ENCODE measurements at regions not wholly inside any gene's neighbourhood (a gene's known extent, or its start where the extent isn't known, plus 50 kb on each side); places are given as distances from the start of the nearest gene placed in this dataset.
"Not testable (repeated sequence)": the region's sequence is repeated elsewhere in the genome, so short reads cannot be mapped to it uniquely, and the experiment has no call there.

DNA sequence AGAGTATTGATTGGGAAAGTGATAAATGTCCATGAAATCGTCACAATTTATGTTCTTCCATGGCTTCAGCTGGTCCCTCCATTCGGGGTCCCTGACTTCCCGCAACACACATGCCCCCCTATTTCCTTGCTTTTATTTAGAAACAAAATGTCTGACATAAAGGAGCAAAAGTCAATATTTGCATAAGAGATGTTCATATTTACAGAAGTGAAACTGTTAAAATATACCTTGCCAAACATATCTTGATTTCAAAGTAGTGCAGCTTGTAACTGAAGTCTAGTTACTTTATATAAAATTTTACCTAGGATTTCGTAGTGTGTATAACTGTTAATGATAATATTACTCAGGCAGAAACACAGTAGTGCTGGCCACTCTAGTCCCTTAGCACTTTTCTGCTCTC, 548.9 kb upstream of the ADGRB3 start:
- no peaks in the 10 kb centered on the region for H3K27me3 Mint-ChIP-seq (ENCODE audit: low read depth in 3 of 3)
- no peak overlapping the region for H3K27ac Mint-ChIP-seq
- no peaks in the 10 kb centered on the region for H3K4me1 Mint-ChIP-seq
- no peaks in the 10 kb centered on the region for H3K36me3 Mint-ChIP-seq
- peaks cover 0 to 30% (median 21%) of the 10 kb centered on the region in 6 donors for H3K9me3 Mint-ChIP-seq
- DNase-seq = no peak
- H3K4me3 Mint-ChIP-seq = no peak overlapping the region

GRCh38 chr6:68085599-68085998, 549.5 kb upstream of the ADGRB3 start:
- H3K27me3 Mint-ChIP-seq (ENCODE audit: low read depth in 3 of 3); H3K4me1 Mint-ChIP-seq; H3K36me3 Mint-ChIP-seq; H3K4me3 Mint-ChIP-seq; DNase-seq; H3K27ac Mint-ChIP-seq: not testable (repeated sequence)
- peaks cover 0 to 30% (median 21%) of the 10 kb centered on the region in 6 donors for H3K9me3 Mint-ChIP-seq

DNA sequence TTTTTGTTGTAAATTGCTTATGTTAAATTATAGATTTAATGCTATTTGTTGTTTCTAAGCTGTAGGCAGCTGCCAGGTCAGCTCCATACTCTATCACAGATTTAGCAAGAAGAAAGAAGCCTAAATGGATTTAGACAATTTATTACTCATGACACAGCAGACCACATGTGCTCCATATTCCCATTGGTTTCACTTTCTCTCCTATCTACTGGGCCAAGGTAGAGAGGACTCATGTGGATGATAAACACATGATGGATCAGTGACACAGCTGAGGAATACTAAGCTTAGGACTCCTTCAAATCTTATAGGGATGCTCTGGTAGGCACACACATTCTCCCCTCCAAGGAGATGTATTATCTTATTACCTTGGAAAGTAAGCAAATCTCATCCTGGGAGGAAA, 553.0 kb upstream of the ADGRB3 start:
- Mint-ChIP-seq H3K27me3 (ENCODE audit: low read depth in 3 of 3) (no peaks in the 10 kb centered on the region), H3K9me3 (peaks cover 0 to 27% (median 22%) of the 10 kb centered on the region in 6 donors), H3K27ac (no peak overlapping the region), H3K4me1 (no peaks in the 10 kb centered on the region), H3K36me3 (no peaks in the 10 kb centered on the region), H3K4me3 (no peak overlapping the region)
- no peak for DNase-seq

DNA sequence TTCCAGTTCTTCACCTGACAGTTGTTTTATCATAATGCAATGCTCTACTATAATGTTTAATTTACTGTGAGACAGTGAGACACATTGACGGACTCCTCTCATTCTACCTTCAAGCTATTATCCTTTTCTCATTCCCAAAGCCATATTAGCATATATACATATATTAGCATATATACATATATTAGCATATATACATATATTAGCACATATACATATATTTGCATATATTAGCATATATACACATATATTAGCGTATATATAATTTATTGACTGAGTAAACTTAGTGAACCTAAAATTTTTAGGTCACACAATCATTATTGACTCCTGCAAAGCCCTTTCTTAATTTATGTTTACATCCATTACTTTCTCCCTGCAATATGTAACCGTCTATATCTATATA, 555.0 kb upstream of the ADGRB3 start:
- no peak overlapping the region for H3K4me3 Mint-ChIP-seq
- H3K9me3 Mint-ChIP-seq = peaks cover 0 to 38% (median 22%) of the 10 kb centered on the region in 6 donors
- H3K27me3 Mint-ChIP-seq (ENCODE audit: low read depth in 3 of 3) = no peaks in the 10 kb centered on the region
- H3K36me3 Mint-ChIP-seq = no peaks in the 10 kb centered on the region
- no peak for DNase-seq
- no peaks in the 10 kb centered on the region for H3K4me1 Mint-ChIP-seq
- no peak overlapping the region for H3K27ac Mint-ChIP-seq

GRCh38 chr6:68077661-68078060, 557.4 kb upstream of the ADGRB3 start:
- DNase-seq = no peak
- Mint-ChIP-seq H3K36me3 (no peaks in the 10 kb centered on the region), H3K27ac (no peak overlapping the region), H3K4me1 (no peaks in the 10 kb centered on the region), H3K9me3 (peaks cover 1 to 41% (median 21%) of the 10 kb centered on the region in 6 donors), H3K27me3 (ENCODE audit: low read depth in 3 of 3) (no peaks in the 10 kb centered on the region), H3K4me3 (no peak overlapping the region)

GRCh38 chr6:68071740-68072139, 563.3 kb upstream of the ADGRB3 start:
- Mint-ChIP-seq H3K9me3 (peaks cover 3 to 63% (median 30%) of the 10 kb centered on the region in 6 donors), H3K4me1 (no peaks in the 10 kb centered on the region), H3K4me3 (no peak overlapping the region), H3K27me3 (ENCODE audit: low read depth in 3 of 3) (no peaks in the 10 kb centered on the region), H3K27ac (no peak overlapping the region), H3K36me3 (no peaks in the 10 kb centered on the region)
- no peak for DNase-seq

DNA sequence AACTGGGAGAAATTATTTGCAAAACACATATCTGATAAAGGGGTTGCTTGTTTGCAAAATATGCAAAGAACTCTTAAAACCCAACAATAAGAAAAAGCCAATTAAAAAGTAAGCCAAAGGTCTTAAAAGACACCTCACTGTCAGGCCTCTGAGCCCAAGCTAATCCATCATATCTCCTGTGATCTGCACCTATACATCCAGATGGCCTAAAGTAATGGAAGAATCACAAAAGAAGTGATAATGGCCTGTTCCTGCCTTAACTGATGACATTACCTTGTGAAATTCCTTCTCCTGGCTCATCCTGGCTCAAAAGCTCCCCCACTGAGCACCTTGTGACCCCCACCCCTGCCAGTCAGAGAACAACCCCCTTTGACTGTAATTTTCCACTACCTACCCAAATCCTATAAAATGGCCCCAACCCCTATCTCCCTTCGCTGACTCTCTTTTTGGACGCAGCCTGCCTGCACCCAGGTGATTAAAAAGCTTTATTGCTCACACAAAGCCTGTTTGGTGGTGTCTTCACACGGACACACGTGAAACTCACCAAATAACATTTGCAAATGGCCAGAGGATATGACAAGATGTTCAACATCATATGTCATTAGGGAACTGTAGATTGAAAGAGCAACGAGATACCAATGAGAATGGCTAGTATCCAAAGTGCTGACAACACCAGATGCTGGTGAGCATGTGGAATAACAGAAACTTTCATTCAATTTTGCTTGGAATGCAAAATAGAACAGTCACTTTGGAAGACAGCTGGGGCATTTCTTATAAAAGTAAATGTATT, 565.0 kb upstream of the ADGRB3 start:
- Mint-ChIP-seq H3K36me3 (peaks cover 0 to under 1% (median 0%) of the 10 kb centered on the region in 3 donors), H3K9me3 (peaks cover 3 to 55% (median 31%) of the 10 kb centered on the region in 6 donors), H3K27me3 (ENCODE audit: low read depth in 3 of 3) (no peaks in the 10 kb centered on the region), H3K4me3 (no peak overlapping the region), H3K4me1 (no peaks in the 10 kb centered on the region), H3K27ac (no peak overlapping the region)
- DNase-seq = no peak

DNA sequence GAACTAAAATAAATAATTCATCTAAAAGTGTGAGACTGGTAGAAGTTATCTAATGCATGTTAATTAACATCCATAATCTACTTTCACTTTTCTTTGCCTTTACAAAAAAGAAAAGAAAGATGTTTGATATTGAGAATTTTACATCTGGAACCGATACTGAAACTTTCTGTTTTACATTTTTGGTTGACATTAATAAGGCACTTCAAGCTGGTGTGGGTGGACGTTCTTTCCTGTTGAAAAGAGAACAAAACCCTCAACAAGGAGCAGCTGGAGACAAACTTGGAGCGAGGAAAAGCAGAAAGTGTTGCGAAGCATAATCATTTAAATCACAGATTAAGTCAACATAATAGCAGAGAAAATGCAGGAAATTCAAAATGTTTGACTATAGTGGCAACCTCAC, 575.2 kb upstream of the ADGRB3 start:
- no peak for DNase-seq
- Mint-ChIP-seq H3K9me3 (peaks cover 0 to 37% (median 18%) of the 10 kb centered on the region in 6 donors), H3K27me3 (ENCODE audit: low read depth in 3 of 3) (no peaks in the 10 kb centered on the region), H3K4me3 (no peak overlapping the region), H3K36me3 (peaks cover 0 to 1% (median 0%) of the 10 kb centered on the region in 3 donors), H3K27ac (no peak overlapping the region), H3K4me1 (no peaks in the 10 kb centered on the region)

GRCh38 chr6:68059261-68059660, 575.8 kb upstream of the ADGRB3 start:
- no peaks in the 10 kb centered on the region for H3K36me3 Mint-ChIP-seq

GRCh38 chr6:68056596-68056995, 578.5 kb upstream of the ADGRB3 start:
- H3K9me3 Mint-ChIP-seq = peaks cover 2 to 37% (median 25%) of the 10 kb centered on the region in 6 donors
- H3K27ac Mint-ChIP-seq; DNase-seq; H3K4me3 Mint-ChIP-seq; H3K27me3 Mint-ChIP-seq (ENCODE audit: low read depth in 3 of 3); H3K4me1 Mint-ChIP-seq; H3K36me3 Mint-ChIP-seq: not testable (repeated sequence)

More at GRCh38 chr6:68059261-68059660, 575.8 kb upstream of the ADGRB3 start:
- no peaks in the 10 kb centered on the region for H3K27me3 Mint-ChIP-seq (ENCODE audit: low read depth in 3 of 3)
- H3K27ac Mint-ChIP-seq = no peak overlapping the region
- no peak overlapping the region for H3K4me3 Mint-ChIP-seq
- H3K9me3 Mint-ChIP-seq = peaks cover 0 to 35% (median 19%) of the 10 kb centered on the region in 6 donors
- no peaks in the 10 kb centered on the region for H3K4me1 Mint-ChIP-seq
- no peak for DNase-seq

DNA sequence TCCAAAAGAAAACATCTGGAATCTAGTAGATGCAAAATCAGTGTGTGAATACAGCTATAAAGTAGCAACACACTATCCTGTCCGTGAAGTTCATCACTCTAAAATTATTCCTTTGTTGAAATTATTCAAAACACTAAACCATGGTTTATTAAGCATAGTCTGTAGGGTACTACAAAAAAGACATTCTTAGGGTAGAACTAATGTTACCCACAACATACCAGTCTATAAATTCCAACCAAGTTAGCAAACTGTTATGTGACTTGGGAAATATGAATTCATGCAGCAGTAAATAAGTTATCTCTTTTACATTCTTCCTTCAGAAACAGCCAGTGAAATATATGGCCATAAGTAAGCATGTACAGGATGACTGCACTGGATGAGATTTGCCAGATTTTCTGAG, 580.3 kb upstream of the ADGRB3 start:
- no peak for DNase-seq
- H3K9me3 Mint-ChIP-seq = peaks cover 4 to 39% (median 26%) of the 10 kb centered on the region in 6 donors
- H3K36me3 Mint-ChIP-seq = no peaks in the 10 kb centered on the region

DNA sequence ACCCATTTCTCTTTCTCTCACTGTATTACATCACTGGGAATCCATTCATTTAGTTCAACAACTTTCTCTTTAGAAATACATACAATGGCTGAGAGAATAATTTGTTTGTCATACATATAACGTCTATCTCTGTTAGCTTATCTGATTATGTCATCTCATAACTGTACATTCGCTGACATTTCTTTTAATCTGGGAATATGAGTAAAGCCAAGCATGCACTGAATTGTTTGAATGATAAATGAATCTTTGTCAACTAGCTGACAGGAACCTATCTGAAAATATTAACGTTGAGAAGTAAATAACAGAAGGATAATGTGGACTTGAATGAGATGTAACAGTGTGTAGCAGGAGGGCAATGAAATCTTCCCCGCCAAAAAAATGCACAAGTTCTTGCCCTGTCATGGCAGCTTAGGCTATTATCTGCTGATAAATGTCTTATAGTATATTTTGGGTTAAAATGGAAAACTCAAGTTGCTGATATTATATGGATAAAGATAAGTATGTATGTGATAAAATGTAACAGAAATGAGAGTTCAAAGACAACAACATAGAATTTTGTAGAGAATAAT, 581.2 kb upstream of the ADGRB3 start:
- Mint-ChIP-seq H3K9me3 (peaks cover 4 to 43% (median 24%) of the 10 kb centered on the region in 6 donors), H3K27ac (no peak overlapping the region), H3K36me3 (no peaks in the 10 kb centered on the region), H3K27me3 (ENCODE audit: low read depth in 3 of 3) (no peaks in the 10 kb centered on the region), H3K4me3 (no peak overlapping the region), H3K4me1 (no peaks in the 10 kb centered on the region)
- DNase-seq = no peak

More for the DNA sequence above, 580.3 kb upstream of the ADGRB3 start:
- Mint-ChIP-seq H3K27ac (no peak overlapping the region), H3K27me3 (ENCODE audit: low read depth in 3 of 3) (no peaks in the 10 kb centered on the region), H3K4me3 (no peak overlapping the region), H3K4me1 (no peaks in the 10 kb centered on the region)

DNA sequence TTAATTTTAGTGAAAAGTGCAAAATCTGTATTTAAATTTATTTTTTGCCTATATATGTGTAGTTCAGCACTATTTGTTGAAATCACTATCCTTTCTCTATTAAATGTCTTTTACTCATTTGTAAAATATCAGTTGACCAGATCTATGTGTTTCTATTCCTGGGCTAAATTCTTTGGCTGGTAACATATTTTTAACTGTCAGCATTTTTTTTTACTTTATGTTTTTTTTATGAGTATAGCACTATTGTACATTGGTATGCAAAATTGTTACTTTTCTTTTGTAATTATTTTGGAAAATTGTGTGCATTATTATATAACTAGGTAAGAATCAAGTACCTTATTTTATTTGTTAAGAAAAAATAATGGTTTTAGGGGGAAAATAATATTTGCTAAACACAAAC, 582.8 kb upstream of the ADGRB3 start:
- peaks cover 4 to 54% (median 24%) of the 10 kb centered on the region in 6 donors for H3K9me3 Mint-ChIP-seq
- H3K4me1 Mint-ChIP-seq = no peaks in the 10 kb centered on the region
- no peak for DNase-seq
- no peaks in the 10 kb centered on the region for H3K36me3 Mint-ChIP-seq
- no peak overlapping the region for H3K4me3 Mint-ChIP-seq
- no peak overlapping the region for H3K27ac Mint-ChIP-seq
- H3K27me3 Mint-ChIP-seq (ENCODE audit: low read depth in 3 of 3) = no peaks in the 10 kb centered on the region

GRCh38 chr6:68049562-68049961, 585.5 kb upstream of the ADGRB3 start:
- no peak for DNase-seq
- Mint-ChIP-seq H3K4me1 (no peaks in the 10 kb centered on the region), H3K27ac (no peak overlapping the region), H3K36me3 (no peaks in the 10 kb centered on the region), H3K9me3 (peaks cover 4 to 64% (median 26%) of the 10 kb centered on the region in 6 donors), H3K4me3 (no peak overlapping the region), H3K27me3 (ENCODE audit: low read depth in 3 of 3) (no peaks in the 10 kb centered on the region)
